Adrenal gland (tissue), 9 donors: ENCODE measurements at regions not wholly inside any gene's neighbourhood (a gene's known extent, or its start where the extent isn't known, plus 50 kb on each side); places are given as distances from the start of the nearest gene placed in this dataset.
"Not testable (repeated sequence)": the region's sequence is repeated elsewhere in the genome, so short reads cannot be mapped to it uniquely, and the experiment has no call there.

Experiments used
- DNase-seq, 7 donors: peaks; one replicate each; pipeline ENCODE4 v3.0.0-alpha.2; 2019 to 2020
- H3K27ac ChIP-seq, 5 donors: fragments of 200-600 bp; sonication (generic) in 4 of 5; 1 replicate in 3 of 5; 2 replicates in 2 of 5; pipeline versions ENCODE4 v1.5.1 to v1.8.0; 2016 to 2020; ENCODE audit warnings: mild to moderate bottlenecking in 1 of 5
- H3K27me3 ChIP-seq: fragments of 200-600 bp; 2 replicates; pipeline ENCODE4 v1.8.0; 2021
- H3K36me3 ChIP-seq, 2 donors: fragments of 200-600 bp; replicated peaks in 1 of 2; 1 replicate in 1 of 2; 2 replicates in 1 of 2; pipeline versions ENCODE4 v1.5.1 to v1.8.0; 2018 to 2022
- H3K4me1 ChIP-seq, 2 donors: fragments of 200-600 bp; replicated peaks in 1 of 2; 1 replicate in 1 of 2; 2 replicates in 1 of 2; pipeline versions ENCODE4 v1.5.1 to v1.8.0; 2018 to 2021
- H3K4me3 ChIP-seq, 4 donors: fragments of 200-600 bp; sonication (generic) in 3 of 4; one replicate each; pipeline ENCODE4 v1.5.1; 2016 to 2018
- H3K9me3 ChIP-seq, 3 donors: fragments of 200-600 bp; sonication (generic) in 1 of 3; replicated peaks in 1 of 3; 1 replicate in 2 of 3; 2 replicates in 1 of 3; pipeline versions ENCODE4 v1.5.1 to v1.8.0; 2016 to 2021
- CTCF ChIP-seq, 6 experiments: fragments of 450-650 bp in 4 of 6; fragments of 200-600 bp in 2 of 6; sonication (generic) in 1 of 6; IDR thresholded peaks; 1 replicate in 5 of 6; 2 replicates in 1 of 6; pipeline versions ENCODE4 v1.5.1 to v1.8.0; 2016 to 2021; ENCODE audit warnings: antibody characterized with exemption in 6 of 6, mild to moderate bottlenecking in 2 of 6, moderate library complexity in 1 of 6
- POLR2A ChIP-seq, 2 donors: fragments of 450-650 bp; IDR thresholded peaks; one replicate each; pipeline ENCODE4 v1.6.1; 2017; ENCODE audit warnings: antibody characterized with exemption in 2 of 2, mild to moderate bottlenecking in 2 of 2, moderate library complexity in 1 of 2
- WGBS, 4 donors: extraction: QIAGEN DNeasy Blood & Tissue Kit in 2 of 4; methylation state at CpG; one replicate each; pipeline versions ENCODE4 v1.1.5 to v1.1.7; 2013 to 2017; 5-methylcytosine and 5-hydroxymethylcytosine counted together
- intact Hi-C, 2 donors: fragments of 100-400 bp; cut with DNase I; formaldehyde crosslinking; loops; one replicate each; pipeline versions ENCODE4 v1.14.1 to v1.15.0; 2022 to 2023
- donor health status: healthy with polysubstance abuse.
- donor health status: Bipolar disorder and iron deficiency.
- donor health status: DM: yes; HTN: yes; CAD: no.
- donor health status: DM: no; HTN: no; CAD: no.
- donor health status: DM: no; HTN: no; CAD: no.

GRCh38 chr9:752681-753200 lies 88.8 kb upstream of the DMRT1 start:
- Histone ChIP-seq H3K9me3 (no peaks in the 10 kb centered on the region), H3K27me3 (no peaks in the 10 kb centered on the region), H3K27ac (no peak overlapping the region), H3K36me3 (no peaks in the 10 kb centered on the region), H3K4me3 (no peak overlapping the region), H3K4me1 (peaks cover 0 to 12% of the 10 kb centered on the region in 2 donors)
- no peak for TF ChIP-seq CTCF (IDR thresholded peaks at IDR 0.05)
- TF ChIP-seq POLR2A (IDR thresholded peaks at IDR 0.05): no peak
- no peak for DNase-seq
- intact Hi-C loops: no loop called here
- WGBS, 4 donors: 90 to 98% (median 97%) methylated on average over 6 of the region's 6 CpGs

- WGBS, 4 donors: 87 to 97% (median 92%) methylated on average over 9 of the region's 9 CpGs
- H3K27me3 ChIP-seq, H3K4me3 ChIP-seq, H3K27ac ChIP-seq, intact Hi-C loops, H3K9me3 ChIP-seq, DNase-seq, H3K36me3 ChIP-seq: not testable (repeated sequence)
- peaks cover 0 to 12% of the 10 kb centered on the region in 2 donors for H3K4me1 ChIP-seq
These were observed 87.8 kb upstream of the DMRT1 start for GRCh38 chr9:753734-754133.

GRCh38 chr9:754150-754931 lies 87.2 kb upstream of the DMRT1 start:
- intact Hi-C loops: no loop called here

GRCh38 chr9:755454-756381 lies 85.8 kb upstream of the DMRT1 start:
- TF ChIP-seq CTCF (IDR thresholded peaks at IDR 0.05): no peak
- no peak for TF ChIP-seq POLR2A (IDR thresholded peaks at IDR 0.05)
- Histone ChIP-seq H3K36me3 (no peaks in the 10 kb centered on the region), H3K4me3 (no peak overlapping the region), H3K9me3 (no peaks in the 10 kb centered on the region), H3K4me1 (peaks cover 0 to 12% of the 10 kb centered on the region in 2 donors), H3K27ac (peak overlapping the region in 1 of 5 donors; percentile 70), H3K27me3 (no peaks in the 10 kb centered on the region)
- 71 to 83% (median 81%) methylated on average over 11 to 12 of the region's 12 CpGs for WGBS, 4 donors
- intact Hi-C loops: loop anchor here in 1 of 2 donors (5.0 kb wide), 1 partner anchor 143 kb away; no protein-coding TSS in a partner anchor
- peak in 6 of 7 donors; percentile 17 to 57 (median 36) for DNase-seq

More at GRCh38 chr9:754150-754931, 87.2 kb upstream of the DMRT1 start:
- H3K27ac ChIP-seq: no peak overlapping the region
- peak in 1 of 7 donors; percentile 34 for DNase-seq
- no peaks in the 10 kb centered on the region for H3K27me3 ChIP-seq
- H3K36me3 ChIP-seq: no peaks in the 10 kb centered on the region
- TF ChIP-seq POLR2A (IDR thresholded peaks at IDR 0.05) (no peak), CTCF (IDR thresholded peaks at IDR 0.05) (no peak)
- no peak overlapping the region for H3K4me3 ChIP-seq
- WGBS, 4 donors: 77 to 85% (median 84%) methylated on average over 9 of the region's 9 CpGs
- no peaks in the 10 kb centered on the region for H3K9me3 ChIP-seq
- peaks cover 0 to 12% of the 10 kb centered on the region in 2 donors for H3K4me1 ChIP-seq
